Heart left ventricle (tissue), 16 donors: ENCODE measurements at regions not wholly inside any gene's neighbourhood (a gene's known extent, or its start where the extent isn't known, plus 50 kb on each side); places are given as distances from the start of the nearest gene placed in this dataset.

ENCODE experiments used
- ATAC-seq, 4 donors: fragments of 200-7000 bp; cut with Tn5 transposase; one replicate each; pipeline ENCODE4 v1.9.1; 2020 to 2022; ENCODE audit warnings: moderate library complexity in 4 of 4, mild to moderate bottlenecking in 3 of 4, moderate number of reproducible peaks in 1 of 4
- DNase-seq, 5 donors: peaks; one replicate each; pipeline ENCODE4 v3.0.0-alpha.2; 2020
- H3K27ac ChIP-seq, 12 donors: fragments of 200-600 bp; sonication (generic) in 4 of 12; one replicate each; pipeline versions ENCODE4 v1.5.0 to v1.8.0; 2016 to 2022; ENCODE audit warnings: mild to moderate bottlenecking in 2 of 12
- H3K27me3 ChIP-seq, 9 donors: fragments of 200-600 bp; sonication (generic) in 2 of 9; one replicate each; pipeline versions ENCODE4 v1.5.1 to v1.8.0; 2016 to 2022; ENCODE audit warnings: mild to moderate bottlenecking in 3 of 9
- H3K36me3 ChIP-seq, 9 donors: fragments of 200-600 bp; sonication (generic) in 2 of 9; one replicate each; pipeline versions ENCODE4 v1.5.0 to v1.8.0; 2018 to 2022; ENCODE audit warnings: mild to moderate bottlenecking in 2 of 9
- H3K4me1 ChIP-seq, 12 donors: fragments of 200-600 bp; sonication (generic) in 4 of 12; one replicate each; pipeline versions ENCODE4 v1.5.0 to v1.8.0; 2016 to 2022; ENCODE audit warnings: mild to moderate bottlenecking in 3 of 12
- H3K4me3 ChIP-seq, 12 donors: fragments of 200-600 bp; sonication (generic) in 4 of 12; one replicate each; pipeline versions ENCODE4 v1.5.0 to v1.8.0; 2017 to 2022; ENCODE audit warnings: mild to moderate bottlenecking in 9 of 12, moderate library complexity in 4 of 12
- H3K9me3 ChIP-seq, 12 donors: fragments of 200-600 bp; sonication (generic) in 4 of 12; one replicate each; pipeline versions ENCODE4 v1.5.0 to v1.8.0; 2016 to 2022; ENCODE audit warnings: mild to moderate bottlenecking in 1 of 12
- POLR2A ChIP-seq, 2 donors: fragments of 450-650 bp; IDR thresholded peaks; one replicate each; pipeline ENCODE4 v1.6.1; 2017; ENCODE audit warnings: antibody characterized with exemption in 2 of 2, mild to moderate bottlenecking in 2 of 2, moderate library complexity in 2 of 2
- WGBS, 4 donors: extraction: QIAGEN DNeasy Blood & Tissue Kit in 2 of 4; methylation state at CpG; one replicate each; pipeline versions ENCODE4 v1.1.5 to v1.1.7; 2013 to 2018; 5-methylcytosine and 5-hydroxymethylcytosine counted together
- intact Hi-C, 10 donors: fragments of 100-400 bp; cut with DNase I; formaldehyde crosslinking; loops; one replicate each; pipeline versions ENCODE4 v1.11.1 to v1.14.2; 2022
- TF ChIP-seq, protein P1 (sequence below), 12 donors: fragments of 200-600 bp; sonication (generic) in 4 of 12; IDR thresholded peaks; one replicate each; pipeline versions ENCODE4 v1.5.0 to v1.8.0; 2018 to 2022; ENCODE audit warnings: antibody characterized with exemption in 12 of 12, mild to moderate bottlenecking in 5 of 12
- donor health status: ischemic (EF 13 %, LVEDD 7.1; RV severe dilation, severe dysfunction).
- donor health status: healthy with polysubstance abuse.
- donor health status: DM: no; HTN: yes; CAD: no.
- donor health status: DM: no; HTN: no; CAD: no.
- donor health status: ischemic (EF 25% LVEDD 6.9; RV normal size, moderate dysfunction).
- donor health status: ischemic (EF 25% LVEDD 5.7; RV mildly dilated, moderate dysfunction).
- donor health status: healthy.
- donor health status: DM: yes; HTN: yes; CAD: no.
- donor health status: ischemic (EF 35%, LVEDD 5.7; RV mildly dilated, moderate dysfunction).
- donor health status: nonischemic (EF 11% LVEDD 7.7; RV severe dilation, severe dysfunction).
- donor health status: DM: yes; HTN: yes; CAD: no.
- donor health status: PGD.
- donor health status: ischemic (EF 29% LVEDD 5.4; RV normal size, mild dysfunction).
- donor health status: nonischemic (EF 23%, LVEDD 6.1; RV moderate dilation, normal function).

- no peak overlapping the region for H3K27ac ChIP-seq
- no peaks in the 10 kb centered on the region for H3K27me3 ChIP-seq
- TF ChIP-seq POLR2A (IDR thresholded peaks at IDR 0.05): no peak
- TF ChIP-seq, protein P1, sequence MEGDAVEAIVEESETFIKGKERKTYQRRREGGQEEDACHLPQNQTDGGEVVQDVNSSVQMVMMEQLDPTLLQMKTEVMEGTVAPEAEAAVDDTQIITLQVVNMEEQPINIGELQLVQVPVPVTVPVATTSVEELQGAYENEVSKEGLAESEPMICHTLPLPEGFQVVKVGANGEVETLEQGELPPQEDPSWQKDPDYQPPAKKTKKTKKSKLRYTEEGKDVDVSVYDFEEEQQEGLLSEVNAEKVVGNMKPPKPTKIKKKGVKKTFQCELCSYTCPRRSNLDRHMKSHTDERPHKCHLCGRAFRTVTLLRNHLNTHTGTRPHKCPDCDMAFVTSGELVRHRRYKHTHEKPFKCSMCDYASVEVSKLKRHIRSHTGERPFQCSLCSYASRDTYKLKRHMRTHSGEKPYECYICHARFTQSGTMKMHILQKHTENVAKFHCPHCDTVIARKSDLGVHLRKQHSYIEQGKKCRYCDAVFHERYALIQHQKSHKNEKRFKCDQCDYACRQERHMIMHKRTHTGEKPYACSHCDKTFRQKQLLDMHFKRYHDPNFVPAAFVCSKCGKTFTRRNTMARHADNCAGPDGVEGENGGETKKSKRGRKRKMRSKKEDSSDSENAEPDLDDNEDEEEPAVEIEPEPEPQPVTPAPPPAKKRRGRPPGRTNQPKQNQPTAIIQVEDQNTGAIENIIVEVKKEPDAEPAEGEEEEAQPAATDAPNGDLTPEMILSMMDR (IDR thresholded peaks at IDR 0.05): no peak
- H3K4me1 ChIP-seq: no peaks in the 10 kb centered on the region
- no peaks in the 10 kb centered on the region for H3K36me3 ChIP-seq
- peaks cover 0 to 4% (median 0%) of the 10 kb centered on the region in 12 donors for H3K9me3 ChIP-seq
- WGBS, 4 donors: 70 to 81% (median 77%) methylated on average over 2 of the region's 2 CpGs
- no peak overlapping the region for H3K4me3 ChIP-seq
- no peak for DNase-seq
- ATAC-seq: no peak
- intact Hi-C loops: no loop called here
Measured at GRCh38 chr3:78148986-78149717, 1109.3 kb downstream of the ROBO2 start.

- Histone ChIP-seq H3K27me3 (no peaks in the 10 kb centered on the region), H3K4me3 (no peak overlapping the region), H3K27ac (no peak overlapping the region), H3K9me3 (peaks cover 0 to 4% (median 0%) of the 10 kb centered on the region in 12 donors), H3K4me1 (no peaks in the 10 kb centered on the region), H3K36me3 (no peaks in the 10 kb centered on the region)
- intact Hi-C loops: no loop called here
- ATAC-seq (peak in 1 of 4 donors; percentile 48), DNase-seq (no peak)
- no peak for TF ChIP-seq POLR2A (IDR thresholded peaks at IDR 0.05)
- TF ChIP-seq, protein P1 (IDR thresholded peaks at IDR 0.05): no peak
- 73 to 89% (median 76%) methylated on average over 4 of the region's 4 CpGs for WGBS, 4 donors
Measured at GRCh38 chr3:78153973-78154372, 1114.1 kb downstream of the ROBO2 start.

DNA sequence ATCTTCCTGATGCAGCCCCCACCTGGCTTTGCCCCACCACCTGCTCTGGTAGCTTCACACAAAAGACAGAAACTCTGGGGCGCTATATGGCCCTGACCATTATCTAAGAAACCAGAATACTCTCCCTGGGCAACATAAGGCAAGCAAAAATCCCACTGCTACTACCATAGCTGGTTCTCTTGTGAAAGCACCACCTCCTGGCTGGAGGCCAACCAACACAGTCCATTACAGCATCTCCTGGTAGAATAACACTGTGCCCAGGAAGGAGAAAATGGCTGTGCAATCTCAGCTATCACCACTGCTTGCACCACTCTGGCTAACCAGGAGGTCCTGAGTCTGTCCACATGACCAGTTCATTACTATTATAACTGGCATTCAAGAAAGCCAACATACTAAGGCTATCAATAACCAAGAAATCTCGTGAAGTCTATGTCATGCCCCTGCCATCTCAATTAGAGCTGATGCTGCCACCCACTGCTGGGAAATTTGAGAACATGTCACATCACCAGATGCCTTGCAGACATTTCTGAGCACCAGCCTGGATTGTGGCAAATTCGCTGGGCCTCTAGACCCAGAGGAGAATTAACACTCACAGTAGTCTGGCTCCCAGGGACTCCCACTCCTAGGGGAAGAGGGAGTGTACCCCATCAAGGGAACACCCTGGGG is 1114.8 kb downstream of the ROBO2 start:
- intact Hi-C loops: no loop called here
- ATAC-seq: peak in 3 of 4 donors; percentile 55 to 66 (median 62)

DNA sequence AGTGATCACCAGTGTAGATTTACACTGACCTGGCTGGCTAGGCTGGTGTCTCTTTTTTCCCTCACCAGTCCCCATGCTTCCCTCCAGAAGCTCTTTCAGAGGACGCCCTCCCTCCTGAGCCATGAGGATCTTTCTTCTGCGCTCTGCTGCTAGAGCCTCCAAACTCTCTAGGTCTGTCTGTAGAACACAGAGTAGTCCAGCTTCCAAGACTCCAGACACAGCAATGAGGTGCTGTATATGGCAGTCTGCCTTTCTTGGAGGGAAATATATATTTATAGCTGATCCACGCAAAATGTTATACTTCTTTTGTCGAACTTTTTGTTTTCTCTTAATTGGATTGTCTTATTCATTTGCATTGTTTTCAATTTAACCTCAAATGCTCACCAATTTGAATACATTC is 1121.8 kb downstream of the ROBO2 start:
- intact Hi-C loops: no loop called here
- H3K27ac ChIP-seq: no peak overlapping the region
- DNase-seq (no peak), ATAC-seq (no peak)
- WGBS, 4 donors: 85 to 93% (median 92%) methylated on average over 4 of the region's 4 CpGs
- H3K4me3 ChIP-seq: no peak overlapping the region
- no peaks in the 10 kb centered on the region for H3K27me3 ChIP-seq
- H3K4me1 ChIP-seq: no peaks in the 10 kb centered on the region
- no peaks in the 10 kb centered on the region for H3K36me3 ChIP-seq
- peaks cover 0 to 4% (median 0%) of the 10 kb centered on the region in 12 donors for H3K9me3 ChIP-seq
- TF ChIP-seq, protein P1 (IDR thresholded peaks at IDR 0.05): no peak
- no peak for TF ChIP-seq POLR2A (IDR thresholded peaks at IDR 0.05)

More for the DNA sequence above, 1114.8 kb downstream of the ROBO2 start:
- no peak overlapping the region for H3K4me3 ChIP-seq
- DNase-seq: peak in 1 of 5 donors; percentile 38
- TF ChIP-seq POLR2A (IDR thresholded peaks at IDR 0.05): no peak
- TF ChIP-seq, protein P1 (IDR thresholded peaks at IDR 0.05): peak in 4 of 12 donors; percentile 10 to 23 (median 17)
- H3K36me3 ChIP-seq: no peaks in the 10 kb centered on the region
- WGBS, 4 donors: 65 to 76% (median 74%) methylated on average over 2 to 3 of the region's 3 CpGs
- H3K4me1 ChIP-seq: no peaks in the 10 kb centered on the region
- H3K27me3 ChIP-seq: no peaks in the 10 kb centered on the region
- no peak overlapping the region for H3K27ac ChIP-seq
- peaks cover 0 to 4% (median 0%) of the 10 kb centered on the region in 12 donors for H3K9me3 ChIP-seq
